ENCODE measurements at regions not wholly inside any gene's neighbourhood (a gene's known extent, or its start where the extent isn't known, plus 50 kb on each side); places are given as distances from the start of the nearest gene placed in this dataset.

DNA sequence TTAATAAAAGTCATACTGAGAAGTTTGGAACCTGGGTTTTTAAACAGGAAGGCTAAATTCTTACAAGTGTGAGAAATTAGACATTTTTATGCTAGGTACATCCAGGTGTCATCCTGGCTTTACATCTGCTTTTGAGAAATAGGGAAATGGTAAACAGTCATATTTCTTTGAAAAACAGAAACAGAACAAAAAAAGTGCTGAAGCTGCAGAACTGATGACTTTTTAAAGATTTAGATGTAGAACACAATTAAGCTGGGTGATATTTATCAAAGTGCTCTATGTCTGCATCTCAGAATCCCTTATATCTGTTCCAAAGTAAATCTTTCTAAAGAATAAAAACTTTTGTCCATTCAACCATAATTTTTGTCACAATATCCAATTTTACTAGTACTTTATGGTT, 282.9 kb upstream of the ATXN7L3B start:
- no peak overlapping the region for H3K27ac ChIP-seq (ENCODE audit: low read length)
- TF ChIP-seq REST (IDR thresholded peaks at IDR 0.05; ENCODE audit: insufficient read depth in 1 of 2, low read depth in 2 of 2, low read length in 1 of 2) (no peak), POLR2AphosphoS5 (IDR thresholded peaks at IDR 0.05; ENCODE audit: low read depth, low read length) (no peak), TCF7L2 (IDR thresholded peaks at IDR 0.05; ENCODE audit: low read depth, low read length) (no peak), SIN3A (IDR thresholded peaks at IDR 0.05; ENCODE audit: borderline replicate concordance, insufficient read depth, low read depth, low read length) (no peak)
- TF ChIP-seq, protein P1, sequence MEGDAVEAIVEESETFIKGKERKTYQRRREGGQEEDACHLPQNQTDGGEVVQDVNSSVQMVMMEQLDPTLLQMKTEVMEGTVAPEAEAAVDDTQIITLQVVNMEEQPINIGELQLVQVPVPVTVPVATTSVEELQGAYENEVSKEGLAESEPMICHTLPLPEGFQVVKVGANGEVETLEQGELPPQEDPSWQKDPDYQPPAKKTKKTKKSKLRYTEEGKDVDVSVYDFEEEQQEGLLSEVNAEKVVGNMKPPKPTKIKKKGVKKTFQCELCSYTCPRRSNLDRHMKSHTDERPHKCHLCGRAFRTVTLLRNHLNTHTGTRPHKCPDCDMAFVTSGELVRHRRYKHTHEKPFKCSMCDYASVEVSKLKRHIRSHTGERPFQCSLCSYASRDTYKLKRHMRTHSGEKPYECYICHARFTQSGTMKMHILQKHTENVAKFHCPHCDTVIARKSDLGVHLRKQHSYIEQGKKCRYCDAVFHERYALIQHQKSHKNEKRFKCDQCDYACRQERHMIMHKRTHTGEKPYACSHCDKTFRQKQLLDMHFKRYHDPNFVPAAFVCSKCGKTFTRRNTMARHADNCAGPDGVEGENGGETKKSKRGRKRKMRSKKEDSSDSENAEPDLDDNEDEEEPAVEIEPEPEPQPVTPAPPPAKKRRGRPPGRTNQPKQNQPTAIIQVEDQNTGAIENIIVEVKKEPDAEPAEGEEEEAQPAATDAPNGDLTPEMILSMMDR (IDR thresholded peaks at IDR 0.05): no peak
- DNase-seq (ENCODE audit: low read depth, low spot score) (no peak), ATAC-seq (no peak)
- H3K4me1 ChIP-seq (ENCODE audit: control insufficient read depth, insufficient read depth, low read length): no peaks in the 10 kb centered on the region
- no peaks in the 10 kb centered on the region for H3K27me3 ChIP-seq (ENCODE audit: control insufficient read depth, insufficient read depth, low read length)
- no peaks in the 10 kb centered on the region; the same call in 1 of the 2 replicates for H3K9me3 ChIP-seq (ENCODE audit: control insufficient read depth, insufficient read depth, low read depth, low read length)
- ChIA-PET POLR2A (no interaction called here), CTCF (no interaction called here)
- BruUV-seq (replicated peaks): no TSS peak
- in situ Hi-C loops (cut with HindIII; ENCODE audit: low pct_unique_long_range_greater_than_20kb, low sequenced_read_pairs): no loop called here
- intact Hi-C loops (cut with micrococcal nuclease; ENCODE audit: unreplicated experiment): no loop called here
- H3K4me3 ChIP-seq (ENCODE audit: low read depth in 2 of 2, low read length in 2 of 2): no peak overlapping the region
- no peaks in the 10 kb centered on the region for H3K36me3 ChIP-seq (ENCODE audit: control insufficient read depth, insufficient read depth, low read length)

GRCh38 chr12:74259199-74259598, 278.4 kb upstream of the ATXN7L3B start:
- Histone ChIP-seq H3K36me3 (ENCODE audit: control insufficient read depth, insufficient read depth, low read length) (no peaks in the 10 kb centered on the region), H3K27ac (ENCODE audit: low read length) (no peak overlapping the region), H3K4me1 (ENCODE audit: control insufficient read depth, insufficient read depth, low read length) (no peaks in the 10 kb centered on the region), H3K9me3 (ENCODE audit: control insufficient read depth, insufficient read depth, low read depth, low read length) (no peaks in the 10 kb centered on the region; the same call in 1 of the 2 replicates), H3K27me3 (ENCODE audit: control insufficient read depth, insufficient read depth, low read length) (no peaks in the 10 kb centered on the region), H3K4me3 (ENCODE audit: low read depth in 2 of 2, low read length in 2 of 2) (no peak overlapping the region)
- no TSS peak for BruUV-seq (replicated peaks)
- ATAC-seq: no peak
- in situ Hi-C loops (cut with HindIII; ENCODE audit: low pct_unique_long_range_greater_than_20kb, low sequenced_read_pairs): no loop called here
- ChIA-PET POLR2A (no interaction called here), CTCF (no interaction called here)
- intact Hi-C loops (cut with micrococcal nuclease; ENCODE audit: unreplicated experiment): no loop called here
- DNase-seq (ENCODE audit: low read depth, low spot score): no peak
- TF ChIP-seq, protein P1 (IDR thresholded peaks at IDR 0.05): no peak
- TF ChIP-seq TCF7L2 (IDR thresholded peaks at IDR 0.05; ENCODE audit: low read depth, low read length) (no peak), POLR2AphosphoS5 (IDR thresholded peaks at IDR 0.05; ENCODE audit: low read depth, low read length) (no peak), SIN3A (IDR thresholded peaks at IDR 0.05; ENCODE audit: borderline replicate concordance, insufficient read depth, low read depth, low read length) (no peak), REST (IDR thresholded peaks at IDR 0.05; ENCODE audit: insufficient read depth in 1 of 2, low read depth in 2 of 2, low read length in 1 of 2) (no peak)

Data from Panc1 (cell line).